Naive thymus-derived CD4-positive, alpha-beta T cell (primary cell): ENCODE measurements at regions not wholly inside any gene's neighbourhood (a gene's known extent, or its start where the extent isn't known, plus 50 kb on each side); places are given as distances from the start of the nearest gene placed in this dataset.
"Not testable (repeated sequence)": the region's sequence is repeated elsewhere in the genome, so short reads cannot be mapped to it uniquely, and the experiment has no call there.

ENCODE experiments used
- ATAC-seq: fragments of 150-1000 bp; cut with Tn5 transposase; 2 replicates; pipeline ENCODE4 v1.10.0; 2021; ENCODE audit warnings: mild to moderate bottlenecking, moderate library complexity
- CTCF ChIA-PET: fragments of 350-600 bp; sonication (Branson Sonifier 250); formaldehyde crosslinking; loops from one replicate; lab custom pipeline; 2021; ENCODE audit warnings: antibody characterized with exemption; lab: Charles Lee
- POLR2A ChIA-PET: fragments of 350-600 bp; sonication (Branson Sonifier 250); formaldehyde crosslinking; loops from one replicate; lab custom pipeline; 2021; ENCODE audit warnings: antibody characterized with exemption, inconsistent platforms; lab: Charles Lee
- DNase-seq, 9 donors: peaks; one replicate each; pipeline versions ENCODE4 v3.0.0 to v3.0.0-alpha.2; 2020 to 2022; ENCODE audit warnings: mixed read lengths in 1 of 9
- H3K27ac ChIP-seq: one replicate; pipeline ENCODE4 v1.7.0; 2013; ENCODE audit warnings: mild to moderate bottlenecking, low read depth, low read length, moderate library complexity
- H3K27me3 ChIP-seq, 2 donors: one replicate each; pipeline ENCODE4 v1.7.0; 2013; ENCODE audit warnings: low read length in 2 of 2, mild to moderate bottlenecking in 2 of 2, moderate library complexity in 2 of 2; ENCODE audit not compliant: control insufficient read depth in 2 of 2, insufficient read depth in 2 of 2
- H3K36me3 ChIP-seq, 3 experiments: 1 replicate in 2 of 3; 2 replicates in 1 of 3; pipeline ENCODE4 v1.7.0; 2013; ENCODE audit warnings: low read length in 3 of 3, mild to moderate bottlenecking in 3 of 3, moderate library complexity in 1 of 3; ENCODE audit not compliant: insufficient read depth in 3 of 3, control insufficient read depth in 2 of 3
- H3K4me1 ChIP-seq, 2 donors: one replicate each; pipeline ENCODE4 v1.7.0; 2013; ENCODE audit warnings: low read length in 2 of 2, mild to moderate bottlenecking in 2 of 2, moderate library complexity in 1 of 2; ENCODE audit not compliant: control insufficient read depth in 2 of 2, insufficient read depth in 2 of 2
- H3K4me3 ChIP-seq: 2 replicates; pipeline ENCODE4 v1.7.0; 2013; ENCODE audit warnings: mild to moderate bottlenecking, low read length
- H3K9me3 ChIP-seq, 3 experiments: 1 replicate in 2 of 3; 2 replicates in 1 of 3; pipeline ENCODE4 v1.7.0; 2013; ENCODE audit warnings: low read length in 3 of 3; ENCODE audit not compliant: control insufficient read depth in 2 of 3
- H3K27ac Mint-ChIP-seq, 9 donors: one replicate each; pipeline ENCODE4 v1.8.0; 2020 to 2022; ENCODE audit warnings: mixed read lengths in 9 of 9, mild to moderate bottlenecking in 8 of 9, moderate library complexity in 5 of 9, inconsistent platforms in 2 of 9
- H3K27me3 Mint-ChIP-seq, 5 donors: one replicate each; pipeline ENCODE4 v1.8.0; 2021 to 2022; ENCODE audit warnings: mixed read lengths in 5 of 5, mild to moderate bottlenecking in 1 of 5
- H3K36me3 Mint-ChIP-seq, 5 donors: one replicate each; pipeline ENCODE4 v1.8.0; 2020 to 2022; ENCODE audit warnings: mixed read lengths in 5 of 5, mild to moderate bottlenecking in 3 of 5, inconsistent platforms in 1 of 5
- H3K4me1 Mint-ChIP-seq, 7 donors: one replicate each; pipeline ENCODE4 v1.8.0; 2020 to 2022; ENCODE audit warnings: mixed read lengths in 7 of 7, mild to moderate bottlenecking in 3 of 7, inconsistent platforms in 1 of 7
- H3K4me3 Mint-ChIP-seq, 10 donors: one replicate each; pipeline ENCODE4 v1.8.0; 2020 to 2022; ENCODE audit warnings: mild to moderate bottlenecking in 10 of 10, mixed read lengths in 10 of 10, moderate library complexity in 6 of 10, inconsistent platforms in 2 of 10
- H3K9me3 Mint-ChIP-seq, 11 donors: one replicate each; pipeline ENCODE4 v1.8.0; 2020 to 2022; ENCODE audit warnings: mixed read lengths in 11 of 11, mild to moderate bottlenecking in 4 of 11, inconsistent platforms in 1 of 11, moderate library complexity in 1 of 11
- intact Hi-C, 2 donors: fragments of 100-400 bp; cut with micrococcal nuclease; formaldehyde crosslinking; loops; one replicate each; pipeline ENCODE4 v1.15.1; 2023

DNA sequence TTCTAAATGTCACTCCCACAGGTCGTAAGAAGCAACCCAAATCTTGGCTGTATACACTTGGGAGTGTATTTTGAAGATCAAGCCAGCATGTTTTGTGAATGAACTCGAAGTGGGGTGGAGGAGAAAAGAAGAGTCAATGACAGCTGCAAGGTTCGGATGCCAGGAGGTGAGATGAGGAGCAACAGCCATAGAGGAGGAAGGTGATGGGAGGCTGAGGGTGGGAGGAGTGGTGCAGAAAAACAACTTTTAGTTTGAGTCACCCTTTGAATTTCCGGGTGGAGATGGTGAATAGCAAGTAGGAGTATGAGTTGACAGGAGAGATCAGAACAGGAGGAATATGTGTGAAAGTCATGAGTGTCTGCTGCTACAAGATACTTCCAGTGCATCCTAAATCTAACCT is 153.6 kb downstream of the DIRAS2 start:
- peaks cover 0 to 9% (median 4%) of the 10 kb centered on the region in 11 donors for H3K9me3 Mint-ChIP-seq
- H3K4me3 Mint-ChIP-seq, result no peak overlapping the region
- CTCF ChIA-PET, result no interaction called here
- peaks cover 4 to 41% (median 33%) of the 10 kb centered on the region in 5 donors for H3K27me3 Mint-ChIP-seq
- no peak overlapping the region for H3K27ac ChIP-seq
- POLR2A ChIA-PET, result no interaction called here
- H3K9me3 ChIP-seq, result no peaks in the 10 kb centered on the region
- no peak overlapping the region for H3K27ac Mint-ChIP-seq
- H3K4me1 Mint-ChIP-seq, result peaks cover 0 to 3% (median 0%) of the 10 kb centered on the region in 7 donors
- no peaks in the 10 kb centered on the region for H3K27me3 ChIP-seq
- no peaks in the 10 kb centered on the region for H3K36me3 ChIP-seq
- ATAC-seq (no peak), DNase-seq (no peak)
- H3K4me1 ChIP-seq, result no peaks in the 10 kb centered on the region
- no peak overlapping the region for H3K4me3 ChIP-seq
- intact Hi-C loops, result no loop called here
- no peaks in the 10 kb centered on the region for H3K36me3 Mint-ChIP-seq

DNA sequence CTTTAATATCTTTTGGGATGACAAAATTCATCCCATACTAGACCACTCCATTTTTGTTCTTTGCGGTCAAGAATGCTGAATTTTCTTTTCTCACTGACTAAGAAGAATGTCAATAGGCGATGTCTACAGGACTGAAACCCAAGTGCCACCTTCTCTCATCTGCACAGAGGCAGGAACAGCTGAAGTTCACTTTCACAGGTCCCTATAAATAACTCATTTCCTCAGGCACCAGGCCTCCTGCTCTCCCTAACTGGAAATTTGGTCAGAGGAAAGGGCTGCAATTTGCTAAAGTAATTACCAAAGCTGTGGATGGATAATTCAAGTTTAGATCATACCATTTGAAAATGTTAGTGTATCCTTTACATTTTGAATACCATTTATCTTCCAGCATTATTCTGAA is 142.9 kb downstream of the DIRAS2 start:
- Histone ChIP-seq H3K27ac (no peak overlapping the region), H3K27me3 (peaks cover 0 to 3% of the 10 kb centered on the region in 2 donors), H3K4me3 (no peak overlapping the region), H3K36me3 (no peaks in the 10 kb centered on the region), H3K4me1 (no peaks in the 10 kb centered on the region), H3K9me3 (no peaks in the 10 kb centered on the region)
- Mint-ChIP-seq H3K36me3 (no peaks in the 10 kb centered on the region), H3K4me1 (no peaks in the 10 kb centered on the region), H3K9me3 (peaks cover 0 to 4% (median 0%) of the 10 kb centered on the region in 11 donors), H3K27ac (no peak overlapping the region), H3K4me3 (no peak overlapping the region), H3K27me3 (peaks cover 3 to 15% (median 11%) of the 10 kb centered on the region in 5 donors)
- intact Hi-C loops, result no loop called here
- DNase-seq, result no peak
- CTCF ChIA-PET, result no interaction called here
- POLR2A ChIA-PET, result no interaction called here
- ATAC-seq, result no peak

DNA sequence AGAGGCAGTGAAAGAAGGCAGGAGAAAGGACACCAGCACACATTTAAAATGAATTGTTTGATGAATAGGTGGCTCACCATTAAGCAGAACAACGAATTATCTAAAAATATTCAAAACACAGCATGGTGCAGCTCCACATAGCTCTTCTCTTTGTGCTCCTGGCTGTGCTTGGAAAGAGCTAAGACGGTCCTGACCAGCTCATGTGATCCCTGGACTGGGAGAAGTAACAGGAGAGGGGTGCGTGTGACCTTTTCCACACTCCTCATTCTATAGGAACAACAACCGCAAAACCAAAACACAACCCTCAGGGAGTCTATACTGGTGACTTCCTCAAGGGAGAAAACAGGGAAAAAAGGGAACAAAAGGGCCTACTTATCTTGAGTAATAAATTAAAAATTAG is 140.5 kb downstream of the DIRAS2 start:
- Histone ChIP-seq H3K9me3 (no peaks in the 10 kb centered on the region), H3K27ac (no peak overlapping the region), H3K4me1 (no peaks in the 10 kb centered on the region), H3K4me3 (no peak overlapping the region), H3K36me3 (no peaks in the 10 kb centered on the region), H3K27me3 (peaks cover 0 to 3% of the 10 kb centered on the region in 2 donors)
- ChIA-PET CTCF (interaction anchor here (0.7 kb wide), 1 partner anchor 8 kb away, joined by 3 read pairs; no protein-coding TSS in a partner anchor), POLR2A (no interaction called here)
- intact Hi-C loops, result no loop called here
- ATAC-seq (no peak), DNase-seq (no peak)
- no peaks in the 10 kb centered on the region for H3K4me1 Mint-ChIP-seq
- H3K27me3 Mint-ChIP-seq, result peaks cover 2 to 9% (median 5%) of the 10 kb centered on the region in 5 donors
- H3K9me3 Mint-ChIP-seq, result peaks cover 0 to 3% (median 0%) of the 10 kb centered on the region in 11 donors
- no peak overlapping the region for H3K27ac Mint-ChIP-seq
- H3K4me3 Mint-ChIP-seq, result no peak overlapping the region
- no peaks in the 10 kb centered on the region for H3K36me3 Mint-ChIP-seq

DNA sequence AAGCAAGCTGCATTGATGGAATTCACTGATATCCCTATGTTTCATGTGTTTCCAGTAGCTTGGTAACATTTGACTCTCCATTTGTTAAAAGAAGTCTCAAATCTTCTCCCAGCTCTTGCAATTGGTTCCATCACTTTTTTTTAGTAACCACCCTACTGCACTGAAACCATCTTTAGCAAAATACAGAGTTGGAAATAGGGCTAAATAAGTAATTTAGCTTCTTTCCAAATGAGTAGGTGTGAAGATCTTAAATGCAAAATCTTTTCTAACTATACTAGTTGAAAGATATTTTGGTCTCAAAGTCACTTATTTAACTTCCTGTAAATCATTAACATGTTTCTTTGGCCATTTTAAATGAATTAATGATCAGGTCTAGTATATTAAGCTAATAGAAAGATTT is 138.1 kb downstream of the DIRAS2 start:
- H3K9me3 Mint-ChIP-seq, result peaks cover 0 to 3% (median 0%) of the 10 kb centered on the region in 11 donors
- no peak for DNase-seq
- CTCF ChIA-PET, result no interaction called here
- intact Hi-C loops, result no loop called here
- no peak overlapping the region for H3K4me3 ChIP-seq
- H3K36me3 Mint-ChIP-seq, result no peaks in the 10 kb centered on the region
- no peak for ATAC-seq
- no peaks in the 10 kb centered on the region for H3K9me3 ChIP-seq
- no peaks in the 10 kb centered on the region for H3K4me1 ChIP-seq
- H3K27me3 Mint-ChIP-seq, result peaks cover 0 to 13% (median 6%) of the 10 kb centered on the region in 5 donors
- H3K27ac ChIP-seq, result no peak overlapping the region
- no peak overlapping the region for H3K4me3 Mint-ChIP-seq
- H3K27ac Mint-ChIP-seq, result no peak overlapping the region
- H3K27me3 ChIP-seq, result no peaks in the 10 kb centered on the region
- H3K4me1 Mint-ChIP-seq, result peaks cover 0 to 1% (median 0%) of the 10 kb centered on the region in 7 donors
- POLR2A ChIA-PET, result no interaction called here
- H3K36me3 ChIP-seq, result no peaks in the 10 kb centered on the region

DNA sequence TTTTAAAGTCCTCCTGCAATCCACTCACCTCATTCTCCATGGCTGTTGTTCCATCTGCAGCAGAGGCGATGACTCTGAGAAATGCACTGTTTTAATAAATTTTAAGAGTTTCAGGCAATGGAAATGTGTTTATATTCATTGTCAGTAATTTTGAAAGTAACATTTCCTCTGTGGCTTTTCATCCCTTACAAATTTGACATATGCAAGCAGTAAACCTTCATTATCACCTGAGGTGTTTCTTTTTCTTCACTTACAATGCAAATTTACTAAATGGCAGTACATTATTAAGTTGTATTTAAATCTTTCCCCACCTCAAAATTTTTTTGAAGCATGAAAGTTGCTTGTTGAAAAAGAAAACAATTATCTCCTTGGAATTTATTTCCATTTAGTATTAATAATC is 136.9 kb downstream of the DIRAS2 start:
- DNase-seq (no peak), ATAC-seq (no peak)
- no peak overlapping the region for H3K4me3 Mint-ChIP-seq
- no peaks in the 10 kb centered on the region for H3K36me3 ChIP-seq
- H3K36me3 Mint-ChIP-seq, result no peaks in the 10 kb centered on the region
- peaks cover 0 to 3% (median 0%) of the 10 kb centered on the region in 7 donors for H3K4me1 Mint-ChIP-seq
- no peaks in the 10 kb centered on the region for H3K9me3 ChIP-seq
- ChIA-PET CTCF (no interaction called here), POLR2A (no interaction called here)
- no peak overlapping the region for H3K27ac Mint-ChIP-seq
- intact Hi-C loops, result no loop called here
- peaks cover 0 to 18% (median 5%) of the 10 kb centered on the region in 5 donors for H3K27me3 Mint-ChIP-seq
- no peaks in the 10 kb centered on the region for H3K27me3 ChIP-seq
- H3K27ac ChIP-seq, result no peak overlapping the region
- no peaks in the 10 kb centered on the region for H3K4me1 ChIP-seq
- H3K9me3 Mint-ChIP-seq, result peaks cover 0 to 3% (median 0%) of the 10 kb centered on the region in 11 donors
- no peak overlapping the region for H3K4me3 ChIP-seq

- H3K27ac ChIP-seq, H3K27ac Mint-ChIP-seq, H3K9me3 Mint-ChIP-seq, H3K36me3 ChIP-seq, H3K4me1 ChIP-seq, intact Hi-C loops, H3K4me1 Mint-ChIP-seq, POLR2A ChIA-PET, H3K36me3 Mint-ChIP-seq, H3K27me3 ChIP-seq, H3K4me3 ChIP-seq, H3K9me3 ChIP-seq, H3K4me3 Mint-ChIP-seq, CTCF ChIA-PET, DNase-seq, ATAC-seq: not testable (repeated sequence)
- peaks cover 0 to 20% (median 3%) of the 10 kb centered on the region in 5 donors for H3K27me3 Mint-ChIP-seq
Measured at GRCh38 chr9:90506402-90506801, 136.2 kb downstream of the DIRAS2 start.

DNA sequence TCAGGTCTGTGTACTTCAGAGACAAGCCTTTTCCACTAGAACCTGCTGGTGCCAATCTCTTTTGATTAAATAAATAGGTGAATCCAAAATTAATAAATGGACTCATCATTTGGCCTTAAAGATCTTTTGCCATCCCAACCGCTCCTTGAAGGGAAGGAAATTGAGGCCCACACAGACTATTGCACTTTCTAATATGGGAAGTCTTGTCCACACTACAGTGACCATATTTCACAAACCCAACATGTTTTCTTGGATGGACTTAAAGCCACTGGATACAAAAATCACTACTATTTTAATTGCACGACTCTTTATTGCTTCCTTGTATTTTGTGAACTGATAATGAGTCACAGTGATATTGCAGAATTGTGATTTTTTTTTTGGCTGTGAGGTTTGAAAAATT is 135.0 kb downstream of the DIRAS2 start:
- no peak overlapping the region for H3K27ac Mint-ChIP-seq
- H3K4me1 Mint-ChIP-seq, result peaks cover 0 to 3% (median 0%) of the 10 kb centered on the region in 7 donors
- ChIA-PET POLR2A (no interaction called here), CTCF (no interaction called here)
- no peaks in the 10 kb centered on the region for H3K36me3 Mint-ChIP-seq
- H3K4me3 Mint-ChIP-seq, result no peak overlapping the region
- peaks cover 0 to 23% (median 0%) of the 10 kb centered on the region in 5 donors for H3K27me3 Mint-ChIP-seq
- no peaks in the 10 kb centered on the region for H3K9me3 ChIP-seq
- H3K4me1 ChIP-seq, result no peaks in the 10 kb centered on the region
- no peak for DNase-seq
- no peak overlapping the region for H3K27ac ChIP-seq
- H3K27me3 ChIP-seq, result no peaks in the 10 kb centered on the region
- H3K9me3 Mint-ChIP-seq, result peaks cover 0 to 3% (median 0%) of the 10 kb centered on the region in 11 donors
- H3K4me3 ChIP-seq, result no peak overlapping the region
- no peaks in the 10 kb centered on the region for H3K36me3 ChIP-seq
- intact Hi-C loops, result no loop called here
- no peak for ATAC-seq
